ENCODE measurements at regions not wholly inside any gene's neighbourhood (a gene's known extent, or its start where the extent isn't known, plus 50 kb on each side); places are given as distances from the start of the nearest gene placed in this dataset.

GRCh38 chr16:88308441-88309173 is 74.2 kb upstream of the ZNF469 start (continued):
- TF ChIP-seq ZNF792 (tag by site-specific recombination; IDR thresholded peaks at IDR 0.05): no peak
- no peak for TF ChIP-seq ZNF548 (tag by site-specific recombination; IDR thresholded peaks at IDR 0.05)
- TF ChIP-seq ZXDB (tag by site-specific recombination; IDR thresholded peaks at IDR 0.05): no peak
- no peak for TF ChIP-seq ZNF114 (tag by site-specific recombination; IDR thresholded peaks at IDR 0.05)
- TF ChIP-seq ZNF639 (tag by site-specific recombination; IDR thresholded peaks at IDR 0.05): no peak
- no peak for TF ChIP-seq ZNF2 (tag by site-specific recombination; IDR thresholded peaks at IDR 0.05)
- TF ChIP-seq ZNF529 (tag by site-specific recombination; IDR thresholded peaks at IDR 0.05; ENCODE audit: insufficient replicate concordance): no peak
- TF ChIP-seq WT1 (tag by site-specific recombination; IDR thresholded peaks at IDR 0.05): no peak
- TF ChIP-seq ZNF624 (tag by site-specific recombination; IDR thresholded peaks at IDR 0.05): no peak
- no peak for TF ChIP-seq ZNF23 (tag by site-specific recombination; IDR thresholded peaks at IDR 0.05; ENCODE audit: borderline replicate concordance)

- ChIA-PET POLR2A (no interaction called here), CTCF (no interaction called here)
- no peak overlapping the region for H3K27ac ChIP-seq (ENCODE audit: extremely low read depth, low read depth, low read length)
- H3K4me3 ChIP-seq (ENCODE audit: low read depth, low read length): no peak overlapping the region
- TF ChIP-seq YY2 (tag by site-specific recombination; IDR thresholded peaks at IDR 0.05) (no peak), IKZF3 (tag by site-specific recombination; IDR thresholded peaks at IDR 0.05) (no peak), ZNF837 (tag by site-specific recombination; IDR thresholded peaks at IDR 0.05) (no peak), YY1 (tag by site-specific recombination; IDR thresholded peaks at IDR 0.05) (no peak), ZNF585B (tag by site-specific recombination; IDR thresholded peaks at IDR 0.05) (no peak), ZSCAN18 (tag by site-specific recombination; IDR thresholded peaks at IDR 0.05) (no peak), ZNF449 (tag by site-specific recombination; IDR thresholded peaks at IDR 0.05) (no peak), ZNF155 (tag by site-specific recombination; IDR thresholded peaks at IDR 0.05) (no peak), REPIN1 (tag by site-specific recombination; IDR thresholded peaks at IDR 0.05; ENCODE audit: low read depth) (no peak), ZNF488 (tag by site-specific recombination; IDR thresholded peaks at IDR 0.05) (no peak), SP7 (tag by site-specific recombination; IDR thresholded peaks at IDR 0.05) (no peak), ZNF398 (tag by site-specific recombination; IDR thresholded peaks at IDR 0.05) (no peak), ZNF776 (tag by site-specific recombination; IDR thresholded peaks at IDR 0.05; ENCODE audit: borderline replicate concordance) (no peak), ZNF692 (tag by site-specific recombination; IDR thresholded peaks at IDR 0.05) (no peak)
- H3K36me3 ChIP-seq (ENCODE audit: control insufficient read depth in 2 of 2, insufficient read depth in 1 of 2, low read length in 2 of 2): no peaks in the 10 kb centered on the region
- H3K4me1 ChIP-seq (ENCODE audit: control insufficient read depth, insufficient read depth, low read length): no peaks in the 10 kb centered on the region
- no peaks in the 10 kb centered on the region for H3K9me3 ChIP-seq (ENCODE audit: control insufficient read depth, insufficient read depth, low read depth, low read length)
Observed at GRCh38 chr16:88309174-88309907, 73.4 kb upstream of the ZNF469 start.
